Mesenchymal stem cell (in vitro differentiated cells and primary cell): ENCODE measurements at regions not wholly inside any gene's neighbourhood (a gene's known extent, or its start where the extent isn't known, plus 50 kb on each side); places are given as distances from the start of the nearest gene placed in this dataset.

Source experiments
- DNase-seq: peaks from one replicate; pipeline ENCODE4 v3.0.0-alpha.2; 2013
- H2AFZ ChIP-seq: one replicate; pipeline ENCODE4 v1.6.1; 2013; ENCODE audit warnings: low read depth, mild to moderate bottlenecking, control low read depth, inconsistent platforms, low read length, moderate library complexity
- H2AK5ac ChIP-seq: 2 replicates; pipeline ENCODE4 v1.6.1; 2013; ENCODE audit warnings: low read length, moderate library complexity, mild to moderate bottlenecking, inconsistent platforms; ENCODE audit not compliant: severe bottlenecking
- H2BK120ac ChIP-seq: one replicate; pipeline ENCODE4 v1.6.1; 2013; ENCODE audit warnings: low read depth, mild to moderate bottlenecking, inconsistent platforms, low read length, moderate library complexity
- H2BK12ac ChIP-seq, 2 experiments: one replicate each; pipeline ENCODE4 v1.6.1; 2013; ENCODE audit warnings: inconsistent platforms in 2 of 2, low read length in 2 of 2, mild to moderate bottlenecking in 2 of 2, moderate library complexity in 2 of 2, control low read depth in 1 of 2
- H2BK15ac ChIP-seq: one replicate; pipeline ENCODE4 v1.6.1; 2013; ENCODE audit warnings: mild to moderate bottlenecking, low read depth, inconsistent platforms; ENCODE audit not compliant: poor library complexity, severe bottlenecking
- H2BK5ac ChIP-seq: 2 replicates; pipeline ENCODE4 v1.6.1; 2013; ENCODE audit warnings: low read depth, mild to moderate bottlenecking, low read length, control low read depth, inconsistent platforms; ENCODE audit not compliant: poor library complexity, severe bottlenecking
- H3K14ac ChIP-seq, 2 experiments: one replicate each; pipeline ENCODE4 v1.6.1; 2013; ENCODE audit warnings: inconsistent platforms in 2 of 2, low read length in 2 of 2, control low read depth in 1 of 2, mild to moderate bottlenecking in 1 of 2, moderate library complexity in 1 of 2
- H3K18ac ChIP-seq, 2 experiments: one replicate each; pipeline ENCODE4 v1.6.1; 2013; ENCODE audit warnings: inconsistent platforms in 2 of 2, low read length in 2 of 2, control low read depth in 1 of 2, low read depth in 1 of 2, mild to moderate bottlenecking in 1 of 2
- H3K23ac ChIP-seq, 2 experiments: one replicate each; pipeline ENCODE4 v1.6.1; 2013; ENCODE audit warnings: inconsistent platforms in 2 of 2, low read length in 2 of 2, mild to moderate bottlenecking in 2 of 2, moderate library complexity in 2 of 2, control low read depth in 1 of 2
- H3K27ac ChIP-seq: 2 replicates; pipeline ENCODE4 v1.5.1; 2013; ENCODE audit warnings: mild to moderate bottlenecking, moderate library complexity, low read length, control low read depth, inconsistent platforms; ENCODE audit not compliant: poor library complexity, severe bottlenecking
- H3K27me3 ChIP-seq, 2 experiments: 2 replicates each; pipeline versions ENCODE4 v1.6.1 to v1.7.0; 2013; ENCODE audit warnings: low read length in 2 of 2, mild to moderate bottlenecking in 2 of 2, moderate library complexity in 2 of 2, control low read depth in 1 of 2, inconsistent platforms in 1 of 2; ENCODE audit not compliant: control insufficient read depth in 1 of 2, insufficient read depth in 1 of 2
- H3K36me3 ChIP-seq, 2 experiments: 2 replicates each; pipeline versions ENCODE4 v1.6.1 to v1.7.0; 2013; ENCODE audit warnings: low read length in 2 of 2, control low read depth in 1 of 2, inconsistent platforms in 1 of 2, low read depth in 1 of 2, mild to moderate bottlenecking in 1 of 2; ENCODE audit not compliant: insufficient read depth in 2 of 2, control insufficient read depth in 1 of 2
- H3K4ac ChIP-seq, 2 experiments: one replicate each; pipeline ENCODE4 v1.6.1; 2013; ENCODE audit warnings: inconsistent platforms in 2 of 2, low read length in 2 of 2, mild to moderate bottlenecking in 2 of 2, moderate library complexity in 2 of 2, control low read depth in 1 of 2, low read depth in 1 of 2
- H3K4me1 ChIP-seq: 2 replicates; pipeline ENCODE4 v1.6.1; 2013; ENCODE audit warnings: low read depth, low read length, control low read depth; ENCODE audit not compliant: control insufficient read depth, insufficient read depth
- H3K4me2 ChIP-seq: 2 replicates; pipeline ENCODE4 v1.6.1; 2013; ENCODE audit warnings: low read length, mild to moderate bottlenecking, inconsistent platforms; ENCODE audit not compliant: poor library complexity, severe bottlenecking
- H3K4me3 ChIP-seq, 2 experiments: 2 replicates each; pipeline versions ENCODE4 v1.5.1 to v1.7.0; 2013; ENCODE audit warnings: low read length in 2 of 2, mild to moderate bottlenecking in 2 of 2, control low read depth in 1 of 2, low read depth in 1 of 2; ENCODE audit not compliant: insufficient read depth in 1 of 2
- H3K79me1 ChIP-seq: replicated peaks from 2 replicates; pipeline ENCODE4 v1.6.1; 2013; ENCODE audit warnings: mild to moderate bottlenecking, control low read depth, low read length, inconsistent platforms; ENCODE audit not compliant: poor library complexity, severe bottlenecking
- H3K9ac ChIP-seq: 2 replicates; pipeline ENCODE4 v1.7.0; 2013; ENCODE audit warnings: mild to moderate bottlenecking, low read length, moderate library complexity
- H3K9me3 ChIP-seq: 2 replicates; pipeline ENCODE4 v1.7.0; 2013; ENCODE audit warnings: mild to moderate bottlenecking, low read length; ENCODE audit not compliant: control insufficient read depth
- H4K8ac ChIP-seq: one replicate; pipeline ENCODE4 v1.6.1; 2013; ENCODE audit warnings: inconsistent platforms, mild to moderate bottlenecking, low read length, moderate library complexity
- H4K91ac ChIP-seq: one replicate; pipeline ENCODE4 v1.6.1; 2013; ENCODE audit warnings: mild to moderate bottlenecking, low read length, inconsistent platforms
- WGBS: methylation state at CpG from one replicate; pipeline ENCODE4 v1.1.7; 2013; ENCODE audit warnings: mixed read lengths; 5-methylcytosine and 5-hydroxymethylcytosine counted together

- WGBS: 82% methylated on average over 3 of the region's 4 CpGs
Measured at GRCh38 chr13:59464926-59465325, 698.8 kb downstream of the DIAPH3 start.

GRCh38 chr13:59468396-59468795 lies 695.3 kb downstream of the DIAPH3 start:
- no peak overlapping the region for H2BK12ac ChIP-seq
- H3K9me3 ChIP-seq: no peaks in the 10 kb centered on the region
- H3K36me3 ChIP-seq: no peaks in the 10 kb centered on the region
- no peak overlapping the region for H2BK5ac ChIP-seq
- H3K27me3 ChIP-seq: peaks cover 0 to 4% of the 10 kb centered on the region in 2 experiments
- H3K9ac ChIP-seq: no peak overlapping the region
- H3K4ac ChIP-seq: no peak overlapping the region
- H2BK120ac ChIP-seq: no peak overlapping the region
- H2AK5ac ChIP-seq: no peak overlapping the region
- H3K14ac ChIP-seq: no peak overlapping the region
- H3K79me1 ChIP-seq: no peaks in the 10 kb centered on the region
- no peak overlapping the region for H2BK15ac ChIP-seq
- H3K27ac ChIP-seq: no peak overlapping the region
- no peak overlapping the region for H3K23ac ChIP-seq
- no peaks in the 10 kb centered on the region for H3K4me1 ChIP-seq
- H3K4me2 ChIP-seq: no peak overlapping the region
- DNase-seq: no peak
- no peak overlapping the region for H3K4me3 ChIP-seq
- no peak overlapping the region for H4K91ac ChIP-seq
- H2AFZ ChIP-seq: no peak overlapping the region
- H4K8ac ChIP-seq: no peak overlapping the region
- no peak overlapping the region for H3K18ac ChIP-seq
- 71% methylated on average over 2 of the region's 2 CpGs for WGBS

More at GRCh38 chr13:59464926-59465325, 698.8 kb downstream of the DIAPH3 start:
- Histone ChIP-seq H3K4ac (no peak overlapping the region), H3K27ac (no peak overlapping the region), H2BK15ac (no peak overlapping the region), H3K79me1 (no peaks in the 10 kb centered on the region), H4K91ac (no peak overlapping the region), H2AK5ac (no peak overlapping the region), H3K9ac (no peak overlapping the region), H2BK12ac (no peak overlapping the region), H3K4me2 (no peak overlapping the region), H4K8ac (no peak overlapping the region), H3K4me1 (no peaks in the 10 kb centered on the region), H2AFZ (no peak overlapping the region), H3K18ac (no peak overlapping the region), H3K14ac (no peak overlapping the region), H2BK5ac (no peak overlapping the region), H3K23ac (no peak overlapping the region), H2BK120ac (no peak overlapping the region), H3K36me3 (no peaks in the 10 kb centered on the region), H3K27me3 (peaks cover 0 to 4% of the 10 kb centered on the region in 2 experiments), H3K9me3 (no peaks in the 10 kb centered on the region), H3K4me3 (no peak overlapping the region)
- no peak for DNase-seq

GRCh38 chr13:59471106-59471505 lies 692.6 kb downstream of the DIAPH3 start:
- no peak overlapping the region for H3K4me2 ChIP-seq
- no CpG with 5 or more reads among the region's 1 CpG for WGBS
- no peak overlapping the region for H2BK120ac ChIP-seq
- no peak overlapping the region for H2BK12ac ChIP-seq
- no peak overlapping the region for H4K91ac ChIP-seq
- H3K14ac ChIP-seq: no peak overlapping the region
- H3K18ac ChIP-seq: no peak overlapping the region
- H3K27me3 ChIP-seq: no peaks in the 10 kb centered on the region
- no peak overlapping the region for H3K4me3 ChIP-seq
- no peaks in the 10 kb centered on the region for H3K4me1 ChIP-seq
- no peak overlapping the region for H3K9ac ChIP-seq
- H3K23ac ChIP-seq: no peak overlapping the region
- no peak overlapping the region for H3K27ac ChIP-seq
- H2AFZ ChIP-seq: no peak overlapping the region
- H2BK5ac ChIP-seq: no peak overlapping the region
- H2AK5ac ChIP-seq: no peak overlapping the region
- no peak overlapping the region for H4K8ac ChIP-seq
- H3K79me1 ChIP-seq: no peaks in the 10 kb centered on the region
- H2BK15ac ChIP-seq: no peak overlapping the region
- H3K36me3 ChIP-seq: no peaks in the 10 kb centered on the region
- DNase-seq: no peak
- no peaks in the 10 kb centered on the region for H3K9me3 ChIP-seq
- H3K4ac ChIP-seq: no peak overlapping the region

GRCh38 chr13:59472134-59472533 lies 691.6 kb downstream of the DIAPH3 start:
- H3K4me2 ChIP-seq: no peak overlapping the region
- no peak overlapping the region for H3K27ac ChIP-seq
- H3K4ac ChIP-seq: no peak overlapping the region
- no peak overlapping the region for H2BK15ac ChIP-seq
- no peaks in the 10 kb centered on the region for H3K9me3 ChIP-seq
- H2AK5ac ChIP-seq: no peak overlapping the region
- no peak overlapping the region for H3K9ac ChIP-seq
- no peak overlapping the region for H2AFZ ChIP-seq
- H2BK120ac ChIP-seq: no peak overlapping the region
- H2BK5ac ChIP-seq: no peak overlapping the region
- H4K91ac ChIP-seq: no peak overlapping the region
- H3K4me1 ChIP-seq: no peaks in the 10 kb centered on the region
- H2BK12ac ChIP-seq: no peak overlapping the region
- H4K8ac ChIP-seq: no peak overlapping the region
- no peaks in the 10 kb centered on the region for H3K79me1 ChIP-seq
- no peak for DNase-seq
- H3K27me3 ChIP-seq: no peaks in the 10 kb centered on the region
- H3K36me3 ChIP-seq: no peaks in the 10 kb centered on the region
- H3K23ac ChIP-seq: no peak overlapping the region
- no peak overlapping the region for H3K18ac ChIP-seq
- H3K14ac ChIP-seq: no peak overlapping the region
- no peak overlapping the region for H3K4me3 ChIP-seq
